OCI-LY7 (cell line): ENCODE measurements at regions not wholly inside any gene's neighbourhood (a gene's known extent, or its start where the extent isn't known, plus 50 kb on each side); places are given as distances from the start of the nearest gene placed in this dataset.

Experiments used
- BruUV-seq: library from RNA; stranded (reverse); fragments of 400-500 nt; replicated peaks from 2 replicates; lab custom pipeline; 2021; lab: Mats Ljungman, UMichigan
- CTCF ChIA-PET: fragments of 300-600 bp; sonication (Branson Sonifier 250); formaldehyde crosslinking; loops from one replicate; lab custom pipeline; 2022; ENCODE audit warnings: antibody characterized with exemption; ENCODE audit not compliant: unreplicated experiment; lab: Charles Lee
- POLR2A ChIA-PET: fragments of 300-600 bp; sonication (Branson Sonifier 250); formaldehyde crosslinking; loops from one replicate; lab custom pipeline; 2022; ENCODE audit warnings: antibody characterized with exemption; lab: Charles Lee
- DNase-seq: peaks from one replicate; pipeline ENCODE4 v3.0.0-alpha.2; 2015; ENCODE audit warnings: low spot score
- H2AFZ ChIP-seq: fragments of 200-600 bp; sonication (generic), shearing (Covaris generic); 2 replicates; pipeline ENCODE4 v1.6.1; 2014; ENCODE audit warnings: mild to moderate bottlenecking, antibody characterized with exemption, low read length, moderate library complexity
- H3K27ac ChIP-seq: fragments of 200-600 bp; sonication (generic); 2 replicates; pipeline ENCODE4 v1.5.1; 2014; ENCODE audit warnings: mixed run types, low read depth, mild to moderate bottlenecking, moderate library complexity, low read length, inconsistent platforms; ENCODE audit not compliant: poor library complexity, severe bottlenecking
- H3K36me3 ChIP-seq: fragments of 200-600 bp; sonication (generic); 2 replicates; pipeline ENCODE4 v1.6.1; 2014; ENCODE audit warnings: mild to moderate bottlenecking, antibody characterized with exemption, low read length, moderate library complexity, mixed read lengths; ENCODE audit not compliant: insufficient read depth
- H3K4me1 ChIP-seq: fragments of 200-600 bp; sonication (generic); 2 replicates; pipeline ENCODE4 v1.5.1; 2014; ENCODE audit warnings: mild to moderate bottlenecking, low read length; ENCODE audit not compliant: insufficient read depth, poor library complexity, severe bottlenecking
- H3K4me2 ChIP-seq: fragments of 200-600 bp; sonication (generic); 2 replicates; pipeline ENCODE4 v1.6.1; 2014; ENCODE audit warnings: mild to moderate bottlenecking, low read length
- H3K4me3 ChIP-seq: fragments of 200-600 bp; sonication (generic); 2 replicates; pipeline ENCODE4 v1.5.1; 2014; ENCODE audit warnings: mild to moderate bottlenecking, low read depth, low read length; ENCODE audit not compliant: poor library complexity, severe bottlenecking
- H3K79me2 ChIP-seq: fragments of 200-600 bp; sonication (generic); 2 replicates; pipeline ENCODE4 v1.6.1; 2016; ENCODE audit warnings: low read depth, mild to moderate bottlenecking, low read length, moderate library complexity, mixed read lengths; ENCODE audit not compliant: insufficient read depth
- H3K9me2 ChIP-seq: fragments of 200-600 bp; sonication (generic); 2 replicates; pipeline ENCODE4 v1.6.1; 2016; ENCODE audit warnings: mild to moderate bottlenecking, low read length, mixed read lengths; ENCODE audit not compliant: insufficient read depth
- H3K9me3 ChIP-seq: fragments of 200-600 bp; sonication (generic); 2 replicates; pipeline ENCODE4 v1.6.1; 2014; ENCODE audit warnings: mild to moderate bottlenecking, mixed run types, low read length, mixed read lengths
- H4K20me1 ChIP-seq: fragments of 200-600 bp; sonication (generic); 2 replicates; pipeline ENCODE4 v1.6.1; 2014; ENCODE audit warnings: mild to moderate bottlenecking, antibody characterized with exemption, low read length, moderate library complexity, mixed read lengths; ENCODE audit not compliant: insufficient read depth
- EZH2phosphoT487 ChIP-seq: fragments of 200-600 bp; sonication (generic); IDR thresholded peaks from 2 replicates; pipeline ENCODE4 v1.6.1; 2018; ENCODE audit warnings: low read depth, borderline replicate concordance, mild to moderate bottlenecking, mixed run types, antibody characterized with exemption, low read length, moderate library complexity, mixed read lengths
- intact Hi-C: fragments of 100-400 bp; cut with micrococcal nuclease; formaldehyde crosslinking; loops from one replicate; pipeline ENCODE4 v1.10.0; 2022; ENCODE audit not compliant: unreplicated experiment
- TF ChIP-seq, protein P1 (sequence below): fragments of 200-600 bp; sonication (generic); conservative IDR thresholded peaks from 2 replicates; pipeline ENCODE4 v1.5.1; 2014; ENCODE audit warnings: mild to moderate bottlenecking, antibody characterized with exemption, low read length, moderate library complexity, mixed read lengths

DNA sequence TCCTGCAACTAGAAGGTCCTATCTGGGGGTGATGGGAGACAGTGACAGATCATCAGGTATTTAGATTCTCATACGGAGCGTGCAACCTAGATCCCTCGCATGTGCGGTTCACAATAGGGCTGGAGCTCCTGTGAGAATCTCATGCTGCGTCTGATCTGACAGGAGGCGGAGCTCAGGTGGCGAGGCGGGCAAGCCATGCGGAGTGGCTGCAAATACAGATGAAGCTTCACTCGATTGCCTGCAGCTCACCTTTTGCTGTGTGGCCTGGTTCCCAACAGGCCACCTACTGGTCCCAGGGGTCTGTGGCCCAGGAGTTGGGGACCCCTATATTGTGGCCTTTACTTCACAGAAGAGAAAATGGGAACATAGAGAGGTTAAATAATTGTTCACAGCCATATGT lies 200.4 kb downstream of the IRF8 start:
- DNase-seq: no peak
- ChIA-PET CTCF (no interaction called here), POLR2A (interaction anchor here (0.6 kb wide), 2 partner anchors 68 to 77 kb away, joined by 3 to 4 read pairs; no protein-coding TSS in a partner anchor)
- Histone ChIP-seq H3K36me3 (no peaks in the 10 kb centered on the region), H3K4me2 (no peak overlapping the region), H4K20me1 (no peaks in the 10 kb centered on the region), H3K9me3 (no peaks in the 10 kb centered on the region), H3K4me3 (no peak overlapping the region), H3K79me2 (no peaks in the 10 kb centered on the region), H3K4me1 (no peaks in the 10 kb centered on the region), H2AFZ (no peak overlapping the region), H3K27ac (no peak overlapping the region), H3K9me2 (no peaks in the 10 kb centered on the region)
- no peak for TF ChIP-seq EZH2phosphoT487
- TF ChIP-seq, protein P1, sequence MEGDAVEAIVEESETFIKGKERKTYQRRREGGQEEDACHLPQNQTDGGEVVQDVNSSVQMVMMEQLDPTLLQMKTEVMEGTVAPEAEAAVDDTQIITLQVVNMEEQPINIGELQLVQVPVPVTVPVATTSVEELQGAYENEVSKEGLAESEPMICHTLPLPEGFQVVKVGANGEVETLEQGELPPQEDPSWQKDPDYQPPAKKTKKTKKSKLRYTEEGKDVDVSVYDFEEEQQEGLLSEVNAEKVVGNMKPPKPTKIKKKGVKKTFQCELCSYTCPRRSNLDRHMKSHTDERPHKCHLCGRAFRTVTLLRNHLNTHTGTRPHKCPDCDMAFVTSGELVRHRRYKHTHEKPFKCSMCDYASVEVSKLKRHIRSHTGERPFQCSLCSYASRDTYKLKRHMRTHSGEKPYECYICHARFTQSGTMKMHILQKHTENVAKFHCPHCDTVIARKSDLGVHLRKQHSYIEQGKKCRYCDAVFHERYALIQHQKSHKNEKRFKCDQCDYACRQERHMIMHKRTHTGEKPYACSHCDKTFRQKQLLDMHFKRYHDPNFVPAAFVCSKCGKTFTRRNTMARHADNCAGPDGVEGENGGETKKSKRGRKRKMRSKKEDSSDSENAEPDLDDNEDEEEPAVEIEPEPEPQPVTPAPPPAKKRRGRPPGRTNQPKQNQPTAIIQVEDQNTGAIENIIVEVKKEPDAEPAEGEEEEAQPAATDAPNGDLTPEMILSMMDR: no peak
- no TSS peak for BruUV-seq
- intact Hi-C loops: no loop called here

DNA sequence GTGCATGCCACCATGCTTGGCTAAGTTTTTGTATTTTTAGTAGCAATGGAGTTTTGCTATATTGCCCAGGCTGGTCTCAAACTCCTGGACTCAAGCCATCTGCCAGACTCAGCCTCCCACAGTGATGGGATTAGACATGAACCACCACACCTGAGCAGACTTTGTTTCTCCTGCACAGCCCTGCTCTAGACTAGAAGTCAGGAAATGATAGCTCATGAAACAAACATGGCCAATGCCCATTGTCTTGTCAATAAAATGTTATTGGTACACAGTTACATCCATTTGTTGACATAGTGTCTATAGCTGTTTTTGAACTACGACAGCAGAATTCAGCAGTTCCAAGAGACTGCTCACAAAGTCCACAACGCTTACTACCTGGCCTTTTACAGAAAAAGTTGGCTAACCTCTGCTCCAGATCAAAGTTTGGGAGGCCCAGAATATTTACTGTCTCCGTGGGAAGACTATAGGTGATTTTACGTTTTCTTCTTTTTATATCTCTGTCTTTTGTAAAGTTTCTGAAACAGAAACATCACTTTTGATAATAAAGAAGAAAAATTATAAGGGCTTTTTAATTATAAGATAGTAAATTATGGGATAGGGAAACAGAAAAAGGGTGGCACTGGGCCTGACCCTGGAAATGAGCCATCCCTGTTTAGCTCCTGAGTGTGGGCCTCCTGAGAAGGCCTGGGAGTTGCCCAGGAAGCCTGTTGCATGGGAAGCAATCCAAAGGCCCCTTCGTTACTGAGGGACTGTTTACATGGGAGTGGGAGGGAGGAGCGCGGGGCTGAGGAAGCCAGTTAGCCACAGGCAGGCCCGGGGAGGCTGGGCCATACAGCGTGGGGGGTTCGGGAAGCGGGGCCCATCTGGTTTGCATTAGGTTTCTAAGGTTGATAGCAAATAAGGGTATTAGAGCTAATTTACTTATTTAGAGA lies 201.5 kb downstream of the IRF8 start:
- no peak overlapping the region for H3K4me3 ChIP-seq
- no peaks in the 10 kb centered on the region for H4K20me1 ChIP-seq
- H3K4me1 ChIP-seq: no peaks in the 10 kb centered on the region
- H3K9me2 ChIP-seq: no peaks in the 10 kb centered on the region
- no peak overlapping the region for H3K27ac ChIP-seq
- no peak for TF ChIP-seq EZH2phosphoT487
- TF ChIP-seq, protein P1: no peak
- H2AFZ ChIP-seq: no peak overlapping the region
- no peak for DNase-seq
- no peaks in the 10 kb centered on the region for H3K79me2 ChIP-seq
- H3K36me3 ChIP-seq: no peaks in the 10 kb centered on the region
- POLR2A ChIA-PET: interaction anchor here (0.6 kb wide), 1 partner anchor 69 kb away, joined by 4 read pairs; no protein-coding TSS in a partner anchor
- intact Hi-C loops: no loop called here
- H3K4me2 ChIP-seq: no peak overlapping the region
- H3K9me3 ChIP-seq: no peaks in the 10 kb centered on the region
- CTCF ChIA-PET: interaction anchor here (0.6 kb wide), 1 partner anchor 315 kb away, joined by 3 read pairs; no protein-coding TSS in a partner anchor
- BruUV-seq: no TSS peak
